ENCODE measurements at regions not wholly inside any gene's neighbourhood (a gene's known extent, or its start where the extent isn't known, plus 50 kb on each side); places are given as distances from the start of the nearest gene placed in this dataset.

DNA sequence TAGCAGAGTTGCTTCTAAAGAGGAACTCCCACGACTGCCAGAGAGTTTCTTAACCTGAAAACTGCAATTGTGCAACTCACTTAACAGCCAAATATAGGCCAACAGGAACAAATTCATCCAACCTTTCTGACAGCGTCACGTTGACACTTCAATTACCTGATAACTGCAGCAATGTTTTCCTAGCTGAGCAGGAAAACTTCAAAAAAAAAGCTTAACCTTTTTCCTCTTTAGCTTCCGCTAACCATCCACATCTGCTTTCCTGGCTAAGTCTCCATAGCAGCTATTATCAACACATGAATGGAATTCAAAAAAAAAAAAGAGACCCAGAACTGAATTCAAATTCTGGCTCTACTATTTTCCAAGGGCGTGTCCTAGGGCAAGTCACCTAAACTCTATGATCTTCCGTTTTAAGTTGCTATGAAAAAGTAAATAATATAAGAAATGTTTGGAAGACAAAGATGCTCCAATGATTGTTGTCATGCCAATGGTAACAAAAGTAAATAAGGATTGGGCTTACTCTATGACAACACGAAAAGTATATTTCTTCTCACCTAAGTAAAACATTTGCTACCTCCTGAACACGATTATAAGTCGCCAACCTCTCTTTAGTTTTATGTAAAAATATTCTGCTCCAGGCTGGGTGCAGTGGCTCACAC, 524.6 kb upstream of the JARID2 start:
- Histone ChIP-seq H3K4me3 (replicated peaks; ENCODE audit: insufficient read depth, low read length) (no peak overlapping the region), H3K27me3 (ENCODE audit: insufficient read depth, poor library complexity, severe bottlenecking) (no peaks in the 10 kb centered on the region), H3K27ac (replicated peaks) (peak overlapping the region; percentile 75)
- DNase-seq (ENCODE audit: low read depth in 1 of 2, low spot score in 1 of 2) = peak; percentile 88 to 91
- TF ChIP-seq, protein P1, sequence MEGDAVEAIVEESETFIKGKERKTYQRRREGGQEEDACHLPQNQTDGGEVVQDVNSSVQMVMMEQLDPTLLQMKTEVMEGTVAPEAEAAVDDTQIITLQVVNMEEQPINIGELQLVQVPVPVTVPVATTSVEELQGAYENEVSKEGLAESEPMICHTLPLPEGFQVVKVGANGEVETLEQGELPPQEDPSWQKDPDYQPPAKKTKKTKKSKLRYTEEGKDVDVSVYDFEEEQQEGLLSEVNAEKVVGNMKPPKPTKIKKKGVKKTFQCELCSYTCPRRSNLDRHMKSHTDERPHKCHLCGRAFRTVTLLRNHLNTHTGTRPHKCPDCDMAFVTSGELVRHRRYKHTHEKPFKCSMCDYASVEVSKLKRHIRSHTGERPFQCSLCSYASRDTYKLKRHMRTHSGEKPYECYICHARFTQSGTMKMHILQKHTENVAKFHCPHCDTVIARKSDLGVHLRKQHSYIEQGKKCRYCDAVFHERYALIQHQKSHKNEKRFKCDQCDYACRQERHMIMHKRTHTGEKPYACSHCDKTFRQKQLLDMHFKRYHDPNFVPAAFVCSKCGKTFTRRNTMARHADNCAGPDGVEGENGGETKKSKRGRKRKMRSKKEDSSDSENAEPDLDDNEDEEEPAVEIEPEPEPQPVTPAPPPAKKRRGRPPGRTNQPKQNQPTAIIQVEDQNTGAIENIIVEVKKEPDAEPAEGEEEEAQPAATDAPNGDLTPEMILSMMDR (IDR thresholded peaks at IDR 0.05; ENCODE audit: insufficient read depth, low read length) = no peak
- TF ChIP-seq GABPA (IDR thresholded peaks at IDR 0.05; ENCODE audit: low read depth) (no peak), POLR2AphosphoS5 (IDR thresholded peaks at IDR 0.05; ENCODE audit: low read depth) (peak; percentile 68; the same call in 1 of the 2 replicates), SPI1 (IDR thresholded peaks at IDR 0.05; ENCODE audit: borderline replicate concordance, low read depth) (peak; percentile 95)

DNA sequence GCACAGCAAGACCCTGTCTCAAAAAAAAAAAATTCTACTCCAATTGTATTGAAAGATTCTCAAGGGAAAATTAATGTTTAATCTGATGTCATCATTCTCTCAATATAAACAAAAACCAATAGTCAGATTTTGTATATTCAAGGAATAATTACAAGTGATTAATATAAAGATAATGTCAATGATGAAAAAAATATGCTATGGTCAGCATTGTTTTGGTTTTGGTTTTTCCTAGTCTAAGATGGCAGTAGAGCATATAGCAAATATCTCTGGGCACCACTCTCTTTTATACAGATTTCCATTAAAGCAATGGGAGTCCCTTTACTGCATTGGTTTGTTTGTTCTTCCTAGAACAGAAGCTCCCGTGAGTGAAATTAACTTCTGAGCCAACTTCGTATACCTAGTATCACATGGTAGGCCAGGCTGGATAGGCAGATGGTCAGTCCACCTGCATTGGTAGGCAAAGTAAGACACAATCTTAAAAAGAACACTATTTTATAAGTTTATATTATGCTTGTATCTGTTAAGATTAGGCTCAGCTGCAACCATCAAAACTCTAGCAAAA, 523.8 kb upstream of the JARID2 start:
- peak overlapping the region; percentile 75 for H3K27ac ChIP-seq (replicated peaks)
- TF ChIP-seq, protein P1 (IDR thresholded peaks at IDR 0.05; ENCODE audit: insufficient read depth, low read length) = no peak
- no peak for TF ChIP-seq POLR2AphosphoS5 (IDR thresholded peaks at IDR 0.05; ENCODE audit: low read depth)
- no peak for TF ChIP-seq REST (IDR thresholded peaks at IDR 0.05; ENCODE audit: insufficient replicate concordance, low read depth)
- no peak for TF ChIP-seq SPI1 (IDR thresholded peaks at IDR 0.05; ENCODE audit: borderline replicate concordance, low read depth)
- no peak for TF ChIP-seq GABPA (IDR thresholded peaks at IDR 0.05; ENCODE audit: low read depth)

GRCh38 chr6:14722704-14723103, 523.2 kb upstream of the JARID2 start:
- no peak overlapping the region; the same call in 1 of the 2 replicates for H3K27ac ChIP-seq (replicated peaks)
- no peaks in the 10 kb centered on the region for H3K27me3 ChIP-seq (ENCODE audit: insufficient read depth, poor library complexity, severe bottlenecking)
- H3K4me3 ChIP-seq (replicated peaks; ENCODE audit: insufficient read depth, low read length) = no peak overlapping the region
- DNase-seq (ENCODE audit: low read depth in 1 of 2, low spot score in 1 of 2) = no peak
- no peak for TF ChIP-seq POLR2AphosphoS5 (IDR thresholded peaks at IDR 0.05; ENCODE audit: low read depth)
- TF ChIP-seq SPI1 (IDR thresholded peaks at IDR 0.05; ENCODE audit: borderline replicate concordance, low read depth) = no peak
- TF ChIP-seq, protein P1 (IDR thresholded peaks at IDR 0.05; ENCODE audit: insufficient read depth, low read length) = no peak
- no peak for TF ChIP-seq REST (IDR thresholded peaks at IDR 0.05; ENCODE audit: insufficient replicate concordance, low read depth)
- TF ChIP-seq GABPA (IDR thresholded peaks at IDR 0.05; ENCODE audit: low read depth) = no peak

More for the DNA sequence above, 523.8 kb upstream of the JARID2 start:
- H3K4me3 ChIP-seq (replicated peaks; ENCODE audit: insufficient read depth, low read length) = no peak overlapping the region
- no peaks in the 10 kb centered on the region for H3K27me3 ChIP-seq (ENCODE audit: insufficient read depth, poor library complexity, severe bottlenecking)
- DNase-seq (ENCODE audit: low read depth in 1 of 2, low spot score in 1 of 2) = no peak

Data from HL-60 (cell line).